Kasumi-1 (cell line): ENCODE measurements at regions not wholly inside any gene's neighbourhood (a gene's known extent, or its start where the extent isn't known, plus 50 kb on each side); places are given as distances from the start of the nearest gene placed in this dataset.

Experiments
- DNase-seq, 2 experiments: peaks; one replicate each; lab custom pipeline; 2025; lab: John Stamatoyannopoulos, UW

- DNase-seq = no peak
Observed at GRCh38 chr1:232248276-232248820, 381.6 kb downstream of the SIPA1L2 start.

GRCh38 chr1:232247669-232248068, 382.3 kb downstream of the SIPA1L2 start:
- DNase-seq = no peak

GRCh38 chr1:232244426-232244825, 385.5 kb downstream of the SIPA1L2 start:
- DNase-seq = no peak

- DNase-seq = no peak
Observed at GRCh38 chr1:232239998-232240397, 389.9 kb downstream of the SIPA1L2 start.

- DNase-seq = no peak
Observed at GRCh38 chr1:232239522-232239921, 390.4 kb downstream of the SIPA1L2 start.

- DNase-seq = no peak
Observed at GRCh38 chr1:232238009-232238408, 391.9 kb downstream of the SIPA1L2 start.

GRCh38 chr1:232227306-232227705, 402.6 kb downstream of the SIPA1L2 start:
- no peak for DNase-seq

GRCh38 chr1:232226197-232226712, 403.7 kb downstream of the SIPA1L2 start:
- DNase-seq = no peak

GRCh38 chr1:232225336-232226131, 404.4 kb downstream of the SIPA1L2 start:
- DNase-seq = no peak

GRCh38 chr1:232223887-232224286, 406.0 kb downstream of the SIPA1L2 start:
- DNase-seq = no peak

GRCh38 chr1:232223183-232223708, 406.7 kb downstream of the SIPA1L2 start:
- no peak for DNase-seq

- no peak for DNase-seq
Observed at GRCh38 chr1:232222614-232223013, 407.3 kb downstream of the SIPA1L2 start.

GRCh38 chr1:232221802-232222499, 408.0 kb downstream of the SIPA1L2 start:
- DNase-seq = no peak

- no peak for DNase-seq
Observed at GRCh38 chr1:232218955-232219865, 410.7 kb downstream of the SIPA1L2 start.

GRCh38 chr1:232213928-232214327, 416.0 kb downstream of the SIPA1L2 start:
- no peak for DNase-seq

- no peak for DNase-seq
Observed at GRCh38 chr1:232212253-232212652, 417.7 kb downstream of the SIPA1L2 start.

GRCh38 chr1:232211149-232211548, 418.8 kb downstream of the SIPA1L2 start:
- DNase-seq = no peak

GRCh38 chr1:232209357-232209756, 420.6 kb downstream of the SIPA1L2 start:
- no peak for DNase-seq

- DNase-seq = no peak
Observed at GRCh38 chr1:232207073-232207866, 422.7 kb downstream of the SIPA1L2 start.

- DNase-seq = no peak
Observed at GRCh38 chr1:232204269-232204668, 425.7 kb downstream of the SIPA1L2 start.

- DNase-seq = no peak
Observed at GRCh38 chr1:232201024-232201423, 428.9 kb downstream of the SIPA1L2 start.
